ENCODE measurements at regions not wholly inside any gene's neighbourhood (a gene's known extent, or its start where the extent isn't known, plus 50 kb on each side); places are given as distances from the start of the nearest gene placed in this dataset.

DNA sequence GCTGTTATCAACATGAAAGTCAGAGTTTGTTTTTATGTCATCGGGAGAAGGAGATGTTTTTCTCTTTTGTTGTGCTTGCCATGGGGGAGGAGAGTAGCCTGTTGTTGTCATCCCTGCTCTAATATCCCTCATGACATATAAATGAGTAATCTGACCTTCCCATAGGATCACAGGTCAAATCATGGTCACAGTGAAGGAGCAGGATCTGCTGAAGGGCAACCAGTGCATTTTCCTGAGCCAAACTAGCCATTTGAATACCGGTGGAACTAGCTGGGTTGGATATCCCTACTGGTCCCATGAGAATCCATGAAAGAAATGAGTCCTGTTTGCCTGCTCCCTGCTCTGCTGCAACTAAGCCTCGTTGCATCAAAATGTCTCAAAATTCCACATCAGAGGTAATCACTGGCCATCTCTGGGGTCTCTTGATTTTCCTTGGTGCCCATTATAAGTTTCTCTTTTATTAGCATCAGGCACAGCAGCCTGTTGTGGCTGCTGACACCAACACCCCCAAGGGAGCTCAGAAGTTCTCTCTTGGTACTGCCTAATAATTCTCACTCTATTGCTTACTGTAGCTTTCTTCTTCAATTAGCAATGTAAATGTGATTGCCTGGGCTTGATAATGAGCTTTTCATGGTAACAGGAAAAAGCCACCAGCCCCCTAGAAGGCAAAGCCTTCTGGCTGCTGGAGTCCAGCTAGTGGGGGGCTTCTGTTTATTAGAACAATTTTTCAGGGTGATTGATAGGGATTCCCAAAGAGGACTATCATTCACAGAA lies 211.4 kb upstream of the ERCC4 start:
- TF ChIP-seq, protein P1, sequence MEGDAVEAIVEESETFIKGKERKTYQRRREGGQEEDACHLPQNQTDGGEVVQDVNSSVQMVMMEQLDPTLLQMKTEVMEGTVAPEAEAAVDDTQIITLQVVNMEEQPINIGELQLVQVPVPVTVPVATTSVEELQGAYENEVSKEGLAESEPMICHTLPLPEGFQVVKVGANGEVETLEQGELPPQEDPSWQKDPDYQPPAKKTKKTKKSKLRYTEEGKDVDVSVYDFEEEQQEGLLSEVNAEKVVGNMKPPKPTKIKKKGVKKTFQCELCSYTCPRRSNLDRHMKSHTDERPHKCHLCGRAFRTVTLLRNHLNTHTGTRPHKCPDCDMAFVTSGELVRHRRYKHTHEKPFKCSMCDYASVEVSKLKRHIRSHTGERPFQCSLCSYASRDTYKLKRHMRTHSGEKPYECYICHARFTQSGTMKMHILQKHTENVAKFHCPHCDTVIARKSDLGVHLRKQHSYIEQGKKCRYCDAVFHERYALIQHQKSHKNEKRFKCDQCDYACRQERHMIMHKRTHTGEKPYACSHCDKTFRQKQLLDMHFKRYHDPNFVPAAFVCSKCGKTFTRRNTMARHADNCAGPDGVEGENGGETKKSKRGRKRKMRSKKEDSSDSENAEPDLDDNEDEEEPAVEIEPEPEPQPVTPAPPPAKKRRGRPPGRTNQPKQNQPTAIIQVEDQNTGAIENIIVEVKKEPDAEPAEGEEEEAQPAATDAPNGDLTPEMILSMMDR (IDR thresholded peaks at IDR 0.05 in 2 of 3, conservative IDR thresholded peaks at IDR 0.05 in 1 of 3; ENCODE audit: control insufficient read depth in 2 of 3, extremely low read depth in 1 of 3, insufficient read depth in 1 of 3, low read depth in 3 of 3, low read length in 3 of 3) = no peak
- TF ChIP-seq, protein P2, sequence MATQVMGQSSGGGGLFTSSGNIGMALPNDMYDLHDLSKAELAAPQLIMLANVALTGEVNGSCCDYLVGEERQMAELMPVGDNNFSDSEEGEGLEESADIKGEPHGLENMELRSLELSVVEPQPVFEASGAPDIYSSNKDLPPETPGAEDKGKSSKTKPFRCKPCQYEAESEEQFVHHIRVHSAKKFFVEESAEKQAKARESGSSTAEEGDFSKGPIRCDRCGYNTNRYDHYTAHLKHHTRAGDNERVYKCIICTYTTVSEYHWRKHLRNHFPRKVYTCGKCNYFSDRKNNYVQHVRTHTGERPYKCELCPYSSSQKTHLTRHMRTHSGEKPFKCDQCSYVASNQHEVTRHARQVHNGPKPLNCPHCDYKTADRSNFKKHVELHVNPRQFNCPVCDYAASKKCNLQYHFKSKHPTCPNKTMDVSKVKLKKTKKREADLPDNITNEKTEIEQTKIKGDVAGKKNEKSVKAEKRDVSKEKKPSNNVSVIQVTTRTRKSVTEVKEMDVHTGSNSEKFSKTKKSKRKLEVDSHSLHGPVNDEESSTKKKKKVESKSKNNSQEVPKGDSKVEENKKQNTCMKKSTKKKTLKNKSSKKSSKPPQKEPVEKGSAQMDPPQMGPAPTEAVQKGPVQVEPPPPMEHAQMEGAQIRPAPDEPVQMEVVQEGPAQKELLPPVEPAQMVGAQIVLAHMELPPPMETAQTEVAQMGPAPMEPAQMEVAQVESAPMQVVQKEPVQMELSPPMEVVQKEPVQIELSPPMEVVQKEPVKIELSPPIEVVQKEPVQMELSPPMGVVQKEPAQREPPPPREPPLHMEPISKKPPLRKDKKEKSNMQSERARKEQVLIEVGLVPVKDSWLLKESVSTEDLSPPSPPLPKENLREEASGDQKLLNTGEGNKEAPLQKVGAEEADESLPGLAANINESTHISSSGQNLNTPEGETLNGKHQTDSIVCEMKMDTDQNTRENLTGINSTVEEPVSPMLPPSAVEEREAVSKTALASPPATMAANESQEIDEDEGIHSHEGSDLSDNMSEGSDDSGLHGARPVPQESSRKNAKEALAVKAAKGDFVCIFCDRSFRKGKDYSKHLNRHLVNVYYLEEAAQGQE (IDR thresholded peaks at IDR 0.05; ENCODE audit: low read depth, low read length) = no peak
- TF ChIP-seq FOXM1 (IDR thresholded peaks at IDR 0.05; ENCODE audit: low read depth, low read length) (no peak), CREB1 (IDR thresholded peaks at IDR 0.05; ENCODE audit: low read depth) (no peak), SMC3 (IDR thresholded peaks at IDR 0.05; ENCODE audit: borderline replicate concordance, low read length) (no peak), TAF1 (IDR thresholded peaks at IDR 0.05; ENCODE audit: borderline replicate concordance, low read depth, low read length) (no peak), BACH1 (IDR thresholded peaks at IDR 0.05; ENCODE audit: borderline replicate concordance) (no peak), HDAC2 (IDR thresholded peaks at IDR 0.05) (no peak), EP300 (IDR thresholded peaks at IDR 0.05; ENCODE audit: borderline replicate concordance in 1 of 2, control insufficient read depth in 1 of 2, low read depth in 2 of 2, low read length in 2 of 2) (no peak), RAD51 (IDR thresholded peaks at IDR 0.05) (no peak), RCOR1 (conservative IDR thresholded peaks at IDR 0.05; ENCODE audit: low read depth, low read length) (no peak), MTA2 (IDR thresholded peaks at IDR 0.05; ENCODE audit: low read depth) (no peak), JUND (IDR thresholded peaks at IDR 0.05; ENCODE audit: low read depth, low read length) (no peak)
- TF ChIP-seq, protein P3, sequence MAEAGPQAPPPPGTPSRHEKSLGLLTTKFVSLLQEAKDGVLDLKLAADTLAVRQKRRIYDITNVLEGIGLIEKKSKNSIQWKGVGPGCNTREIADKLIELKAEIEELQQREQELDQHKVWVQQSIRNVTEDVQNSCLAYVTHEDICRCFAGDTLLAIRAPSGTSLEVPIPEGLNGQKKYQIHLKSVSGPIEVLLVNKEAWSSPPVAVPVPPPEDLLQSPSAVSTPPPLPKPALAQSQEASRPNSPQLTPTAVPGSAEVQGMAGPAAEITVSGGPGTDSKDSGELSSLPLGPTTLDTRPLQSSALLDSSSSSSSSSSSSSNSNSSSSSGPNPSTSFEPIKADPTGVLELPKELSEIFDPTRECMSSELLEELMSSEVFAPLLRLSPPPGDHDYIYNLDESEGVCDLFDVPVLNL (IDR thresholded peaks at IDR 0.05; ENCODE audit: low read depth, low read length) = no peak
